DOHH2 (cell line): ENCODE measurements at regions not wholly inside any gene's neighbourhood (a gene's known extent, or its start where the extent isn't known, plus 50 kb on each side); places are given as distances from the start of the nearest gene placed in this dataset.

Experiments used
- H3F3A ChIP-seq: fragments of 200-600 bp; sonication (generic), shearing (Covaris generic); 2 replicates; pipeline ENCODE4 v1.6.0; 2016; ENCODE audit warnings: antibody characterized with exemption, mild to moderate bottlenecking; ENCODE audit not compliant: control insufficient read depth, insufficient read depth
- H3K27ac ChIP-seq: fragments of 200-600 bp; sonication (generic); 2 replicates; pipeline ENCODE4 v1.5.1; 2014; ENCODE audit warnings: low read depth, mild to moderate bottlenecking, low read length, moderate library complexity
- H3K27me3 ChIP-seq: fragments of 200-600 bp; sonication (generic); 2 replicates; pipeline ENCODE4 v1.6.1; 2014; ENCODE audit warnings: mild to moderate bottlenecking, low read length, mixed read lengths; ENCODE audit not compliant: control insufficient read depth
- H3K36me3 ChIP-seq: fragments of 200-600 bp; sonication (generic); 2 replicates; pipeline ENCODE4 v1.6.1; 2014; ENCODE audit warnings: mild to moderate bottlenecking, low read length, moderate library complexity, mixed read lengths; ENCODE audit not compliant: control insufficient read depth
- H3K4me1 ChIP-seq: fragments of 200-600 bp; sonication (generic); 2 replicates; pipeline ENCODE4 v1.6.1; 2014; ENCODE audit warnings: mild to moderate bottlenecking, low read length, mixed read lengths; ENCODE audit not compliant: control insufficient read depth
- H3K4me2 ChIP-seq: fragments of 200-600 bp; sonication (generic); 2 replicates; pipeline ENCODE4 v1.6.0; 2014; ENCODE audit warnings: mild to moderate bottlenecking, low read length, moderate library complexity
- H3K4me3 ChIP-seq: fragments of 200-600 bp; sonication (generic); 2 replicates; pipeline ENCODE4 v1.5.1; 2014; ENCODE audit warnings: mild to moderate bottlenecking, low read length, mixed read lengths
- H3K79me2 ChIP-seq: fragments of 200-600 bp; sonication (generic); 2 replicates; pipeline ENCODE4 v1.6.1; 2014; ENCODE audit warnings: mild to moderate bottlenecking, low read length, mixed read lengths; ENCODE audit not compliant: control insufficient read depth
- H3K9me2 ChIP-seq: fragments of 200-600 bp; sonication (generic); replicated peaks from 2 replicates; pipeline ENCODE4 v1.6.1; 2014; ENCODE audit warnings: mild to moderate bottlenecking, low read length, mixed read lengths; ENCODE audit not compliant: control insufficient read depth
- H3K9me3 ChIP-seq: fragments of 200-600 bp; sonication (generic); 2 replicates; pipeline ENCODE4 v1.6.1; 2014; ENCODE audit warnings: antibody characterized with exemption, low read length, mixed read lengths; ENCODE audit not compliant: control insufficient read depth, insufficient read depth
- H4K20me1 ChIP-seq: fragments of 200-600 bp; sonication (generic); 2 replicates; pipeline ENCODE4 v1.6.0; 2014; ENCODE audit warnings: low read depth, mild to moderate bottlenecking, antibody characterized with exemption, low read length, moderate library complexity; ENCODE audit not compliant: control insufficient read depth, insufficient read depth
- CTCF ChIP-seq: fragments of 200-600 bp; sonication (generic); IDR thresholded peaks from one replicate; pipeline ENCODE4 v1.5.1; 2014; ENCODE audit warnings: antibody characterized with exemption, mild to moderate bottlenecking, low read depth, low read length; ENCODE audit not compliant: poor library complexity, severe bottlenecking
- EZH2phosphoT487 ChIP-seq: fragments of 200-600 bp; sonication (generic); IDR thresholded peaks from 2 replicates; pipeline ENCODE4 v1.6.1; 2017; ENCODE audit warnings: borderline replicate concordance, mild to moderate bottlenecking, antibody characterized with exemption, low read length, moderate library complexity, mixed read lengths

- Histone ChIP-seq H3K27ac (no peak overlapping the region), H3K9me3 (no peaks in the 10 kb centered on the region), H3K27me3 (peaks cover 13% of the 10 kb centered on the region), H3K4me1 (0 out of 2 replicates have a peak, but pooled peaks cover 3% of the 10 kb centered on the region), H3K79me2 (no peaks in the 10 kb centered on the region), H3K36me3 (no peaks in the 10 kb centered on the region), H3K4me3 (no peak overlapping the region), H3F3A (no peaks in the 10 kb centered on the region), H3K4me2 (no peak overlapping the region), H4K20me1 (no peaks in the 10 kb centered on the region), H3K9me2 (no peaks in the 10 kb centered on the region)
- TF ChIP-seq CTCF: no peak
- no peak for TF ChIP-seq EZH2phosphoT487
Observed at GRCh38 chr5:14082973-14083372, 60.2 kb upstream of the TRIO start.

GRCh38 chr5:14082523-14082922 lies 60.6 kb upstream of the TRIO start:
- H3K9me2 ChIP-seq: no peaks in the 10 kb centered on the region
- TF ChIP-seq EZH2phosphoT487 (no peak), CTCF (no peak)
- peaks cover 13% of the 10 kb centered on the region for H3K27me3 ChIP-seq
- no peaks in the 10 kb centered on the region for H3K36me3 ChIP-seq
- no peaks in the 10 kb centered on the region for H3K79me2 ChIP-seq
- H3K4me2 ChIP-seq: no peak overlapping the region
- 0 out of 2 replicates have a peak, but pooled peaks cover 3% of the 10 kb centered on the region for H3K4me1 ChIP-seq
- H4K20me1 ChIP-seq: no peaks in the 10 kb centered on the region
- no peaks in the 10 kb centered on the region for H3K9me3 ChIP-seq
- no peak overlapping the region for H3K27ac ChIP-seq
- H3F3A ChIP-seq: no peaks in the 10 kb centered on the region
- H3K4me3 ChIP-seq: no peak overlapping the region

GRCh38 chr5:14081791-14082190 lies 61.4 kb upstream of the TRIO start:
- TF ChIP-seq EZH2phosphoT487 (no peak), CTCF (no peak)
- H3K27me3 ChIP-seq: peaks cover 13% of the 10 kb centered on the region
- no peaks in the 10 kb centered on the region for H3K79me2 ChIP-seq
- H3K4me1 ChIP-seq: 0 out of 2 replicates have a peak, but pooled peaks cover 3% of the 10 kb centered on the region
- H3K27ac ChIP-seq: no peak overlapping the region
- H3K9me2 ChIP-seq: no peaks in the 10 kb centered on the region
- no peaks in the 10 kb centered on the region for H3K9me3 ChIP-seq
- H3F3A ChIP-seq: no peaks in the 10 kb centered on the region
- H4K20me1 ChIP-seq: no peaks in the 10 kb centered on the region
- no peak overlapping the region for H3K4me3 ChIP-seq
- no peaks in the 10 kb centered on the region for H3K36me3 ChIP-seq
- no peak overlapping the region for H3K4me2 ChIP-seq
